SK-N-SH (cell line): ENCODE measurements at regions not wholly inside any gene's neighbourhood (a gene's known extent, or its start where the extent isn't known, plus 50 kb on each side); places are given as distances from the start of the nearest gene placed in this dataset.

ENCODE experiments used
- CTCF ChIP-seq: fragments of 200-600 bp; sonication (generic); IDR thresholded peaks from 2 replicates; pipeline ENCODE4 v1.6.1; 2017; ENCODE audit warnings: antibody characterized with exemption, mild to moderate bottlenecking, moderate library complexity
- EZH2phosphoT487 ChIP-seq: fragments of 200-600 bp; sonication (generic); IDR thresholded peaks from 2 replicates; pipeline ENCODE4 v1.6.1; 2017; ENCODE audit warnings: low read depth, mixed run types, mild to moderate bottlenecking, antibody characterized with exemption, moderate library complexity, borderline replicate concordance
- MAX ChIP-seq: IDR thresholded peaks from 2 replicates; pipeline ENCODE4 v1.4.0; 2012; ENCODE audit warnings: low read depth
- POLR2AphosphoS5 ChIP-seq: IDR thresholded peaks from 2 replicates; pipeline ENCODE4 v1.6.1; 2012; ENCODE audit warnings: low read depth, low read length
- RAD21 ChIP-seq: IDR thresholded peaks from 2 replicates; pipeline ENCODE4 v1.6.1; 2012; ENCODE audit warnings: mild to moderate bottlenecking, low read length
- REST ChIP-seq: IDR thresholded peaks from 2 replicates; pipeline ENCODE4 v1.6.1; 2012; ENCODE audit warnings: mild to moderate bottlenecking, low read depth, low read length, moderate library complexity
- TAF1 ChIP-seq: IDR thresholded peaks from 2 replicates; pipeline ENCODE4 v1.6.1; 2012; ENCODE audit warnings: low read depth, mild to moderate bottlenecking, low read length, moderate library complexity, borderline replicate concordance
- TEAD4 ChIP-seq: IDR thresholded peaks from 2 replicates; pipeline ENCODE4 v1.4.0; 2012; ENCODE audit warnings: mild to moderate bottlenecking, borderline replicate concordance; ENCODE audit not compliant: insufficient read depth
- ZBTB33 ChIP-seq: IDR thresholded peaks from 2 replicates; pipeline ENCODE4 v1.4.0; 2012; ENCODE audit warnings: low read depth, borderline replicate concordance

GRCh38 chr15:49706805-49707204, 86.0 kb downstream of the DTWD1 start:
- no peak for TF ChIP-seq CTCF
- no peak for TF ChIP-seq EZH2phosphoT487
- TF ChIP-seq TEAD4: no peak
- no peak for TF ChIP-seq MAX
- no peak for TF ChIP-seq POLR2AphosphoS5
- no peak for TF ChIP-seq TAF1
- TF ChIP-seq RAD21: no peak
- no peak for TF ChIP-seq REST
- no peak for TF ChIP-seq ZBTB33
